ENCODE measurements at regions not wholly inside any gene's neighbourhood (a gene's known extent, or its start where the extent isn't known, plus 50 kb on each side); places are given as distances from the start of the nearest gene placed in this dataset.
A peak's percentile ranks its signal among the peaks of the same experiment; 100 is the strongest.

DNA sequence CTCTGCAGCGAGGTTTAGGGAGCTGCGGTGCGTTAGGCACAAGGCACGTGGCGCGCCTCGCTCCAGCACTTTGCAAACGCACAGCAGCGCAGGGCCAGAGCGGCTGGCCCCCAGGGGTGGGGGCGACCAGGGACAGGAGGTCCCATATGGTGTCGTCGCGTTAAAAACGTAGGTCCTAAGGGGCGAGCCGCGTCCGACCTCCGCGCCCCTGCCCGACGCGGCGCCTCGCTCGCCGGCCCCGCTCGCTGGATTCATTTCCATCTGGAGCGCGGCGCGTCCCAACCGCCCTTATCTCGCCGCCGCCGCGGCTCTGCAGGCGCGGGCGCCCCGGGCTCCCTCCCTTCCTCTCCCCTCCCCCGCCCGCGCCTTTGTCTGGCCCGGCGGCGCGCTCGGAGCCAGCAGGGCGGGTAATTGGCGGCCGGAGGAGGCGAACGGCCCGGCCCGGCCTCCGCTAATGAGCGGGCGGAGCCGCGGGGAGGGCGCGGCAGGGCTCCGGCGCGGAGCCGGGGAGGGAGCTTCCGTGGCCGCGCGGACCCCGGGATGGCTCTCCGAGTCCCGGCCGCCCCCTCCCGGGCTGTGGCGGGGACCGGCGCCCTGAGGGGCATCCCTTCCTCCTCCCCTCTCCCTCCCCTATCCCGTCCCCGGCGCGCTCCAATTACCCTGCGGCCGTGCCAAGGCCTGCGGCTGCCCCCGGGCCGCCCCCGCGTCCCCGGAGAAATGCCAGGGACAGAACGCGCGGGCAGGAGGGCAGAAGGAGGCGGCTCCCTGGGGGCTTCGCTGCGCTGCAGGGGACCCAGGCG lies 409.0 kb downstream of the BCOR start (continued):
- TF ChIP-seq, protein P1, sequence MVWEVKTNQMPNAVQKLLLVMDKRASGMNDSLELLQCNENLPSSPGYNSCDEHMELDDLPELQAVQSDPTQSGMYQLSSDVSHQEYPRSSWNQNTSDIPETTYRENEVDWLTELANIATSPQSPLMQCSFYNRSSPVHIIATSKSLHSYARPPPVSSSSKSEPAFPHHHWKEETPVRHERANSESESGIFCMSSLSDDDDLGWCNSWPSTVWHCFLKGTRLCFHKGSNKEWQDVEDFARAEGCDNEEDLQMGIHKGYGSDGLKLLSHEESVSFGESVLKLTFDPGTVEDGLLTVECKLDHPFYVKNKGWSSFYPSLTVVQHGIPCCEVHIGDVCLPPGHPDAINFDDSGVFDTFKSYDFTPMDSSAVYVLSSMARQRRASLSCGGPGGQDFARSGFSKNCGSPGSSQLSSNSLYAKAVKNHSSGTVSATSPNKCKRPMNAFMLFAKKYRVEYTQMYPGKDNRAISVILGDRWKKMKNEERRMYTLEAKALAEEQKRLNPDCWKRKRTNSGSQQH (CRISPR knock-in tag; IDR thresholded peaks at IDR 0.05) = no peak
- TF ChIP-seq SOX6 (IDR thresholded peaks at IDR 0.05) = peak; percentile 51; the same call in 1 of the 2 replicates
- TF ChIP-seq ARHGAP35 (IDR thresholded peaks at IDR 0.05; ENCODE audit: partially characterized antibody) = no peak
- TF ChIP-seq, protein P2, sequence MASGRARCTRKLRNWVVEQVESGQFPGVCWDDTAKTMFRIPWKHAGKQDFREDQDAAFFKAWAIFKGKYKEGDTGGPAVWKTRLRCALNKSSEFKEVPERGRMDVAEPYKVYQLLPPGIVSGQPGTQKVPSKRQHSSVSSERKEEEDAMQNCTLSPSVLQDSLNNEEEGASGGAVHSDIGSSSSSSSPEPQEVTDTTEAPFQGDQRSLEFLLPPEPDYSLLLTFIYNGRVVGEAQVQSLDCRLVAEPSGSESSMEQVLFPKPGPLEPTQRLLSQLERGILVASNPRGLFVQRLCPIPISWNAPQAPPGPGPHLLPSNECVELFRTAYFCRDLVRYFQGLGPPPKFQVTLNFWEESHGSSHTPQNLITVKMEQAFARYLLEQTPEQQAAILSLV (tag; IDR thresholded peaks at IDR 0.05) = no peak
- TF ChIP-seq MCM3 (IDR thresholded peaks at IDR 0.05) = no peak
- TF ChIP-seq, protein P3, sequence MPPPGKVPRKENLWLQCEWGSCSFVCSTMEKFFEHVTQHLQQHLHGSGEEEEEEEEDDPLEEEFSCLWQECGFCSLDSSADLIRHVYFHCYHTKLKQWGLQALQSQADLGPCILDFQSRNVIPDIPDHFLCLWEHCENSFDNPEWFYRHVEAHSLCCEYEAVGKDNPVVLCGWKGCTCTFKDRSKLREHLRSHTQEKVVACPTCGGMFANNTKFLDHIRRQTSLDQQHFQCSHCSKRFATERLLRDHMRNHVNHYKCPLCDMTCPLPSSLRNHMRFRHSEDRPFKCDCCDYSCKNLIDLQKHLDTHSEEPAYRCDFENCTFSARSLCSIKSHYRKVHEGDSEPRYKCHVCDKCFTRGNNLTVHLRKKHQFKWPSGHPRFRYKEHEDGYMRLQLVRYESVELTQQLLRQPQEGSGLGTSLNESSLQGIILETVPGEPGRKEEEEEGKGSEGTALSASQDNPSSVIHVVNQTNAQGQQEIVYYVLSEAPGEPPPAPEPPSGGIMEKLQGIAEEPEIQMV (tag; conservative IDR thresholded peaks at IDR 0.05; ENCODE audit: low read depth) = no peak
- TF ChIP-seq ZNF212 (CRISPR knock-in tag; IDR thresholded peaks at IDR 0.05) = no peak
- TF ChIP-seq COPS2 (conservative IDR thresholded peaks at IDR 0.05) = no peak
- no peak for TF ChIP-seq ZNF133 (CRISPR knock-in tag; IDR thresholded peaks at IDR 0.05)
- TF ChIP-seq GABPB1 (CRISPR knock-in tag; IDR thresholded peaks at IDR 0.05) = peak; percentile 29; the same call in 1 of the 2 replicates
- TF ChIP-seq, protein P4, sequence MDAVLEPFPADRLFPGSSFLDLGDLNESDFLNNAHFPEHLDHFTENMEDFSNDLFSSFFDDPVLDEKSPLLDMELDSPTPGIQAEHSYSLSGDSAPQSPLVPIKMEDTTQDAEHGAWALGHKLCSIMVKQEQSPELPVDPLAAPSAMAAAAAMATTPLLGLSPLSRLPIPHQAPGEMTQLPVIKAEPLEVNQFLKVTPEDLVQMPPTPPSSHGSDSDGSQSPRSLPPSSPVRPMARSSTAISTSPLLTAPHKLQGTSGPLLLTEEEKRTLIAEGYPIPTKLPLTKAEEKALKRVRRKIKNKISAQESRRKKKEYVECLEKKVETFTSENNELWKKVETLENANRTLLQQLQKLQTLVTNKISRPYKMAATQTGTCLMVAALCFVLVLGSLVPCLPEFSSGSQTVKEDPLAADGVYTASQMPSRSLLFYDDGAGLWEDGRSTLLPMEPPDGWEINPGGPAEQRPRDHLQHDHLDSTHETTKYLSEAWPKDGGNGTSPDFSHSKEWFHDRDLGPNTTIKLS (IDR thresholded peaks at IDR 0.05; ENCODE audit: borderline replicate concordance, low read depth) = peak; percentile 32; the same call in 1 of the 2 replicates
- no peak for TF ChIP-seq TEAD2 (tag; IDR thresholded peaks at IDR 0.05)
- TF ChIP-seq ZNF253 (CRISPR knock-in tag; conservative IDR thresholded peaks at IDR 0.05) = no peak
- TF ChIP-seq YY1 (IDR thresholded peaks at IDR 0.05; ENCODE audit: borderline replicate concordance in 1 of 3, control insufficient read depth in 1 of 3, extremely low read depth in 1 of 3, insufficient read depth in 3 of 3, insufficient read length in 1 of 3, insufficient replicate concordance in 2 of 3, low read depth in 1 of 3, low read length in 2 of 3) = peak in 2 of 3 experiments; percentile 10 to 17
- no peak for TF ChIP-seq SMARCE1 (IDR thresholded peaks at IDR 0.05)
- peak; percentile 59 for TF ChIP-seq TCF3 (CRISPR knock-in tag; IDR thresholded peaks at IDR 0.05)
- TF ChIP-seq MYC (IDR thresholded peaks at IDR 0.05; ENCODE audit: low read depth, low read length) = peak; percentile 59
- no peak for TF ChIP-seq MYC (CRISPR knock-in tag; IDR thresholded peaks at IDR 0.05; ENCODE audit: borderline replicate concordance, low read depth)
- TF ChIP-seq, protein P5, sequence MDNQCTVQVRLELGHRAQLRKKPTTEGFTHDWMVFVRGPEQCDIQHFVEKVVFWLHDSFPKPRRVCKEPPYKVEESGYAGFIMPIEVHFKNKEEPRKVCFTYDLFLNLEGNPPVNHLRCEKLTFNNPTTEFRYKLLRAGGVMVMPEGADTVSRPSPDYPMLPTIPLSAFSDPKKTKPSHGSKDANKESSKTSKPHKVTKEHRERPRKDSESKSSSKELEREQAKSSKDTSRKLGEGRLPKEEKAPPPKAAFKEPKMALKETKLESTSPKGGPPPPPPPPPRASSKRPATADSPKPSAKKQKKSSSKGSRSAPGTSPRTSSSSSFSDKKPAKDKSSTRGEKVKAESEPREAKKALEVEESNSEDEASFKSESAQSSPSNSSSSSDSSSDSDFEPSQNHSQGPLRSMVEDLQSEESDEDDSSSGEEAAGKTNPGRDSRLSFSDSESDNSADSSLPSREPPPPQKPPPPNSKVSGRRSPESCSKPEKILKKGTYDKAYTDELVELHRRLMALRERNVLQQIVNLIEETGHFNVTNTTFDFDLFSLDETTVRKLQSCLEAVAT (IDR thresholded peaks at IDR 0.05) = no peak
- peak; percentile 17; the same call in 1 of the 2 replicates for TF ChIP-seq NR2C2 (CRISPR knock-in tag; IDR thresholded peaks at IDR 0.05)
- TF ChIP-seq NR2C2 (tag; IDR thresholded peaks at IDR 0.05) = no peak
- peak; percentile 34 for TF ChIP-seq TBP (optimal IDR thresholded peaks at IDR 0.05; ENCODE audit: low read depth, low read length)
